8988T (cell line): ENCODE measurements at regions not wholly inside any gene's neighbourhood (a gene's known extent, or its start where the extent isn't known, plus 50 kb on each side); places are given as distances from the start of the nearest gene placed in this dataset.
"Not testable (repeated sequence)": the region's sequence is repeated elsewhere in the genome, so short reads cannot be mapped to it uniquely, and the experiment has no call there.

Experiments
- DNase-seq: peaks from one replicate; pipeline ENCODE4 v3.0.0; 2011

DNA sequence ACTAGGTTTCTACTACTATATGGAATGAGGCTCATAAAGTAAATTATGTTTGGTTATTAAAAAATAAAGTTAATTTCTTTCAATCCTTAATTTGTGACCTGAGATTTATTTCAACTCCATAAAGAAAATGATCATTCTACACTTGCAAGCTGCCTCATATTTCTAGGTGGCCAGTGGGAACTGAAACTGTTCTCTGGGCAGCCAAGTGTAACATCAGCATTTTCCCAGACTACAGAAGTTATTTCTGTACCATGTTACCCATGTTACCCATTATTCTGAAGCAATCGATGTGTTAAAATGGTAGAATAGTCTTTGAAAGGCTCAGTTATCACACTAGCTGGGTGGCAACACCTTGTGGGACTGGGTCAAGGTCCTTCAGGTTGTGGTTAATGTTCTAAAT lies 139.3 kb upstream of the FBXO11 start:
- no peak for DNase-seq

DNA sequence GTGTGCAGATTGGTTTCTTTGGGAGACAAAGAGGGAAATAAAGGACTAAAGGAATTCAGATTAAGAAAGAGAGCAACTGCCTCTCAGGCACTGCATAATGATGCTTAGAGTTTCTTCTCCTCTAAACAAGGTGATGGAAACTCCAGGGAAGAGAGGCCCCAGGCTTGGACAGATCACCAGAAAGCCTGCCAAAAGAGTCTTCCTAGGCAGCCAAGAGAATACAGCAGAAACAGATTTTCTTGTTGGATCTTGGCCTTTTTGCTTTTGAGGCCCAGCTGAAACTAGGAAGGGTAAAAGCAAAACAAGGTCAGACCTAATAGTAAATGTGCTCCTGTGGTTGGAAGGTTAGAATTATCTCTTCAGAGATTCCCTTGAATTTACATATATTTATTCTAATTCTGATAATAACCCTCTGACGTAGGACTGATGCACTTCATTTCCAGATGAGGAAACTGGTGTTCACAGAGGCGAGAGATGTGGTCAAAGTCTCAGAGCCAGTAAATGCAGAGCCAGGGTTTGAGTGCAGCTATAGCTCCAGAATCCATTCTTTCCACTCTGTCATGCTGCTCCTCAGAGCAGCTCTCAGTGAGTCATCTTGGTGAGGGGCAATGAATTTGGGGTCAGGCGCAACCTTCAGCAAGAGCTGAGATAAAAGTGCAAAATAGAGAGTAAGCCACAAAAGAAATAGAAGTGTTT lies 142.3 kb upstream of the FBXO11 start:
- DNase-seq: no peak

DNA sequence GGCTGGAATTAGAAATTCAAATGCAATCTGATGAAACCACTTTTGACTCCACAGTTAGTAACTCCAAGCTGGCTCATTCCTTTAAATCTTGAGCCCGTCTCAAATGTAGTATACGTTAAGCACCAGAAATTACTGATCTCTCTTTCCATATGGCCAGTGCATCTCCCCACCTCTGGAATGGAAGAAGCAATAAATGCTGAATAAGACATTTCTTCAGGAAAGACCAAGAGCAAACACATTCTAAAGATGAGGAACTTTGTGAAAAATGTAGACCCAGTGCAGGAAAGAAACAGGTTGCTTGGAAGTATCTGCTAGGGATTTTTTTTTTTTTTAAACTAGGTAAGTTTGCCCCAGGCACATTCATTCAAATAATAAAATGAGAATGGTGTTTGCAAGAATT lies 143.1 kb upstream of the FBXO11 start:
- no peak for DNase-seq

DNA sequence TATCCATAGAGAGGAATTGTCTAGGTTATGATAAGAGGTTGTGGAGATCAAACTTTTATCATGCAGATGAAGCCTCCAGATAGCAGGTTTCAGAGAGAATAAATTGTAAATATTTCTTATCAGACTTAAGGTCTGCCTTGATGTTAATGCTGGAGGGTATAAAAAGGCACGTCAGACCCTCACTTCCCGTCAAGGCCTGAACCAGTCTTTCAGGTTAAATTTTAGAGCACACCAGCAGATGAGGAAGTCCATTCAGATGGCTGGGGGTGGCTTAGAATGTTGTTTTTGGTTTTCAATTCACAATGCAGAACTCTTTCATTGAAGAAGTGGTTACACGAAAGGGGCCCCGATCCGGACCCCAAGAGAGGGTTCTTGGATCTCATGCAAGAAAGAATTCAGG lies 144.4 kb upstream of the FBXO11 start:
- DNase-seq: no peak

DNA sequence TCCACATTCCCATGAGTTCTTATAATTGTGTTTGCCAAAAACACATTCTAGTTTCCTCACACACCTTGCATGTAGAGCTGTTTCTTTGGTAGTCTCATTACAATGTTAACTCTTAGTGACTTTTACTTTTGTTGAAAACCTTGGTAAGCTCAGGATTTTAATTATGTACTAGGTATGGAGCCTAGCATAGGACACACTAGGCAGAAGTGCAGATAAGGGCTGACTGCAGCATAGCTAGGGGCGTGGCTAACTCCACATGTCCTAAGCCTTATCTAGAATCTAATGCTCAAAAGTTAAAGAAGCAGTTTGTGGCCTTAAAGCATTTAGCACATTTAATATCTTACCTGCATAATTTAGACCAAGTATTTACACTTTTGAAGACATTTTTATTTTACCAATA lies 153.7 kb upstream of the FBXO11 start:
- no peak for DNase-seq

DNA sequence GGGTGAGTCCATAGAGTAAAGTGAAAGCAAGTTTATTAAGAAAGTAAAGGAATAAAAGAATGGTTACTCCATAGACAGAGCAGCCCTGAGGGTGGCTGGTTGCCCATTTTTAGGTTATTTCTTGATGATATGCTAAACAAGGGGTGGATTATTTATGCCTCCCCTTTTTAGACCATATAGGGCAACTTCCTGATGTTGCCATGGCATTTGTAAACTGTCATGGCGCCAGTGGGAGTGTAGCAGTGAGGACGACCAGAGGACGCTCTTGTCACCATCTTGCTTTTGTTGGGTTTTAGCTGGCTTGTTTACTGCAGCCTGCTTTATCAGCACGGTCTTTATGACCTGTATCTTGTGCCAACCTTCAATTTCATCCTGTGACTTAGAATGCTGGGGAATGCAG lies 155.4 kb upstream of the FBXO11 start:
- DNase-seq: not testable (repeated sequence)

DNA sequence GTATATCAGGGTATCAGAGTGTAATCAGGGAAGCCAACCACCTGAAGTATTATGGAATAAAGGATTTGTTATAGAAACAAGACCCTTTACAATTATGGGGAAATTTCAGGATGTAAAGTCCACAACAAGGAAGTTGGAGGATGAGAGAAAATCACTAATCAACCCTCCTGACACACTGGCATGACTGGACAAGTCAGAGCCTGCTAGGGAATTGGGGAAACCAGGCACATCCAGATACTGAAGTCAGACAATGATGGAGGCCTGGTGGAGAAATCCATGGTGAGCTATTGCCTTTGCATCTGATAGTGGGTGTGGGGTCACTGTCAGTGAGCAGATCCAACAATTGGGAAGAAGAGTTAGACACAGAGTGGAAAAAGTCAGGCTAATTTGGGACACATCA lies 158.8 kb upstream of the FBXO11 start:
- no peak for DNase-seq

DNA sequence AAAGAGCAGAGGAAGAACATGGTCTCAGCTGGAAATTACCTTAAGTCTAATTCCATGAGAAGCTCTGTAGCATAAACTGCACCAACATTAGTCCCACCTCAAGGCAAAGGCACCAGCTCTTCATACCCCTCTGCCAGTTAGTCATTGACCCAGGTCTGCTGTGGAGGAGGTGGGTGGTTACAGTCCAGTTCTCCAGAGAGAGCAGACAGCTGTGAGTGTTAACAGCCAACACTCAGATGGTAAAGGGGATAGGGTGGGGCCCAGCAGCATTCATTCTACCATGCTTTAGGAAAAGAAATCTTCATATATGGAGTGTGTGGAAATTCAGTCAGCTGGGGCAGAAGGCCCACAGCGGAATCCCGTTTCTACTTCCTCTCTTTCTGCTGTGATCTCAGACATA lies 159.7 kb upstream of the FBXO11 start:
- no peak for DNase-seq

DNA sequence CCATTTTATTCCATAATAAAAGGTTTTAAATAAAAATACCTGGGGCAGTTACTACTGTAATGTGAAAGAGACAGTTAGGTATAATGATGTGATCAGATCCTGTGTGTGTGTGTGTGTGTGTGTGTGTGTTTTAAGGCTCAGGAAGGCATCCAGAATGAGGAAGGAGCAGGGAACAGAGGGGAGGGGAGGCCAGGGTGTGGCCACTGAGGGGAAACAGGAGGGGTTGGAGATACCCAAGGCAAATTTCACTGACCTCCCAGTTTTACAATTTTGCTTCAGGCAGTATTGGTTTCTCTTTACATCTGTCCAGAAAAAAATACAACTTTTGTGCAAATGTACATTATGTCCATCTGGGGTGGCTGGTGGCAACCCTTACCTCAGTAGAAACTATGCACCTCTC lies 163.5 kb upstream of the FBXO11 start:
- DNase-seq: no peak

DNA sequence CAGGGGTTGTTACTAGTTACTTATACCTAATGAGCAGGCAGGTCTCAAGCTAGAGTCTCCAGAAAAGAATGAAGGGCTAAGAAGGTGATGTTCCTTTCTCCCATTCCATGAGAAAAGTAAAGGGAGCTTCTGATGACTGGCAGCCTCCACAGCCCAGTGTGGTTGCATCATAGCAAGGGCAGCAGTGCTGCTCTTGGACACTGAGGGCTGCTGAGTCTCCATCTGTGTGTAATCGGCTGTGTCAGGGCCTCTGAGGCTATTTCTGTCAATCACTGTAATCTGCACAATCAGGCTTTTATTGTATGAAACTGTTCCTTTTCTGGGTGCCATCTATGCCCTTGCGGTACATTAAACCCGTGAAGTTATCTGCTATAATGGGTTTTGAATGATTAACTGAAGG lies 164.1 kb upstream of the FBXO11 start:
- DNase-seq: no peak

DNA sequence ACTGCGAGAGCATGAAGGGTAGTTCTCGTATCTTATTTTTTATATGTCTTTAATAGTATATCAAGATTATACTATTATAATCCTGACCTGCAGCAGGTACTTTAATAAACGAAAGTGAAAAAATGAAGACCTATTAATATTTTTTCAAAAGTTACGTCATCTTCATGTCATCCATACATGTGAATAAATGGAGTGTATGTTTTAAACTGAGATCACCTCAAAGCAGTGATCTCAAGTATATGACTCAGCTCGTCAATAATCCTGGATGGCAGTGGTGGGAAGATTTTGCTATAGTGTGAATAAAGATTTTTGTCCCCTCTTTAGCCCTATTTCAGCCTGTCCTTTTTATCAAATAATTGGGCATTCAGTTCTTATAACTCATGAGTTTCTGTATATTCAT lies 166.3 kb upstream of the FBXO11 start:
- no peak for DNase-seq

DNA sequence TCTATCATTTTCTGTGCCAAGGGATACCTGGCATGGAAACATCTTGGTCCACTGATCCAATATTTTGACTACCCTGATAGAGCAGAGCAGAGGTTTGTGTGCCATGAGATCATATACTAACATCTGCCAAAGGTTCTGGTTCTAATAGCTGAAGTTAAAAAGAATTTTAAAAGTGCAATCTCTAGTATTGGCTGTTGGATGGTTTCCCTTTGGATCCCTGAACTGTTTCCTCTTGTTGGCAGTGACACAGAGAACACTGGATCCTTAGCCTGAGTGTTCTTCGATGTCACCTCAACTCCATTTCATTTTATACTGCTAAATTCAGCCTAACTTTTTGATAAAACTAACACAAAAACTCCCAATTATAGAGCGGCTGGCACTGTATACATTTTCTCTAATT lies 169.3 kb upstream of the FBXO11 start:
- no peak for DNase-seq

DNA sequence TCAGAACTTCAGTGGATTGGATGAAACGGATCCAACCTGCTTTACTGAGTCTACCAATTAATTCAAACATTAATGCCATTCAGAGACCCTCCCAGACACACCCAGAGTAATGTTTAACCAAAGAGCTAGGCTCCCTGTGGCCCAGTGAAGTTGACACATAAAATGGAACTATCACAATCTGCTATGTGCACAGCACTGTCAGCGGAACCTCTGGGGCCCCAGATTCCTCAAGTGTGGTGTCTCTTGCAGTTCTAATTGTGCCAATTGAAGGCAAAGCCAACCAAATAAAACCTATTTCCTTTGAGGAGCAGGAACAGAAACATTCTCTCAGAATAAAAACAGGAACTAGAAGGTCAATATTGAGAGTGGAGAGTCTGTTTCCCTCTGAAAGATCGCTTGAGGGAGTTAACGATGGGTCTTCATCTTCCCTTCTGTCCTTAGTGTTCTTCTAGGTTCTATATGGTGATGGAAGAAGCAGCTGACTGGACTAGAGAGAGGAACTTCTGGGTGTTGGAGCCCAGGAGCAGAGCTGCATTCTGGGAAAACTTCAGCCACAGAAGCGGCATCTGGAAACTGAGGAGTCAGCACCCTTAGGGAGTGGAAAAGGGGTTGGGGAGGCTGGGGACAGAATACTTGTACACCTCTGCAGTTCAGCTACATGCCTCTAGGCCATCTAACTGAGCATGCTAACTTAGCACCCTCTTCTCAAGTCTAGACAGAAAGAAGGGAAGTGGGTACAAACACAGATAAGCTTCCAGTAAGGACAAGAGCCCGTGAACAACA lies 174.4 kb upstream of the FBXO11 start:
- DNase-seq: no peak

DNA sequence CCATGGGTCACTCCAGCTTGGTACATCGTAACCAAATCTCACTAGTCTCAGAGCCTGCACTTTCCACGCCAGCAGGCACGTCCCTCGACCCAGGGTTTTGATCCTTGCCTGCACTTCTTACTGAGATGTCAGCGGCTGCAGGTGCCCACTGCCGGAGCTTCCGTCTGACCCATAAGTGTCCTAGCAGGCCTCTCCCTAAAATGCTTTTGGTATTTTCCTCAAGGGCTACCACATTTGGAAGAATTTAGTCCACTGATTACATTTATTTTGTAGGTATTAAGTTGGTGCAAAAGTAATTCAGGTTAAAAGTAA lies 175.0 kb upstream of the FBXO11 start:
- no peak for DNase-seq

DNA sequence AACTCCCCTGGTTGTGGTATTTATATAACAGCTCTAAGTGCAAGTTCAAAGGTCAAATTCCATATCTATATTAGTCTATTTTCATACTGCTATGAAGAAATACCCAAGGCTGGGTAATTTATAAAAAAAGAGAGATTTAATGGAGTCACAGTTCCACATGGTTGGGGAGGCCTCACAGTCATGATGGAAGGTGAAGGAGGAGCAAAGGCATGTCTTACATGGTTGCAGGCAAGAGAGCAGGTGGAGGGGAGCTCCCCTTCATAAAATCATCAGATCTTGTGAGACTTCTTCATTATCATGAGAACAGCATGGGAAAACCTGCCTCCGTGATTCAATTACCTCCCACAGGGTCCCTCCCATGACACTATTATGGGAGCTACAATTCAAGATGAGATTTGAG lies 179.6 kb upstream of the FBXO11 start:
- no peak for DNase-seq

DNA sequence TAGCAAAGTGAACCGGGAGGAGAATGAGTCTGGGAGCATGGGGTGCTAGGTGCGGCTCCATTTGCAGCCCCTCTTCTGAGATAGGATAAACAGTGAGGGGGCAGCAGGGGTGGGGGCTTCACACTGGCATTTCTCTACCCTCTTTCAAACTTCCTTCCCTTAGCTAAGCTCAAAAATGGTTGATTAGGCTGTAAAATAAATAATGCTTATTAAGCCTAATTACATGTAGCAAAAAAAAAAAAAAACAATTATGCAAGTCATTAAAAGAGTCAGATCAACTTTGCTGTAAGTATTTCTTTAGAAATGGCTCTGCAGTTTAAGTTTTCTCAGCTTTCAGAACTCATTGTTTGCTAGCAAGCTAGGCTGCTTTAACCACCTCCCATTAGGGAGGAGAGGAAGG lies 182.7 kb upstream of the FBXO11 start:
- DNase-seq: no peak

DNA sequence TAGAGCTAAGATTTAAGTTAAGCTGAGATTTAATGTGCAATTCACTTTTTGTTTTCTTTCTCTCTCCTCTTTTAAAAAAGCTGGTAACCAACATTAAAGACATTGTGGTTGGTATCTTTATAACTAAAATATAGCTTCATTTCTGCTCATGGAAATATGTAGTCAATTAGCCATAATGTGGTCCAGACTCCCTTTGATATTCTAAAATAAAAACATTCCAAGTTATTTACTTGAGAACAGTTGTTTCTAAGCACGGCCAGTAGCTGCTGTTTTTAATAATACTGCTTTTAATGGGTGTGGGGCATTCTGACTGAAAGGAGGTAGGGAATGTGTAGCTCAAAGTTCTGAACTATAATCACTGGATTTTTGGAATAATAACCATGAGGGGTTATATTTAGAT lies 183.3 kb upstream of the FBXO11 start:
- no peak for DNase-seq

DNA sequence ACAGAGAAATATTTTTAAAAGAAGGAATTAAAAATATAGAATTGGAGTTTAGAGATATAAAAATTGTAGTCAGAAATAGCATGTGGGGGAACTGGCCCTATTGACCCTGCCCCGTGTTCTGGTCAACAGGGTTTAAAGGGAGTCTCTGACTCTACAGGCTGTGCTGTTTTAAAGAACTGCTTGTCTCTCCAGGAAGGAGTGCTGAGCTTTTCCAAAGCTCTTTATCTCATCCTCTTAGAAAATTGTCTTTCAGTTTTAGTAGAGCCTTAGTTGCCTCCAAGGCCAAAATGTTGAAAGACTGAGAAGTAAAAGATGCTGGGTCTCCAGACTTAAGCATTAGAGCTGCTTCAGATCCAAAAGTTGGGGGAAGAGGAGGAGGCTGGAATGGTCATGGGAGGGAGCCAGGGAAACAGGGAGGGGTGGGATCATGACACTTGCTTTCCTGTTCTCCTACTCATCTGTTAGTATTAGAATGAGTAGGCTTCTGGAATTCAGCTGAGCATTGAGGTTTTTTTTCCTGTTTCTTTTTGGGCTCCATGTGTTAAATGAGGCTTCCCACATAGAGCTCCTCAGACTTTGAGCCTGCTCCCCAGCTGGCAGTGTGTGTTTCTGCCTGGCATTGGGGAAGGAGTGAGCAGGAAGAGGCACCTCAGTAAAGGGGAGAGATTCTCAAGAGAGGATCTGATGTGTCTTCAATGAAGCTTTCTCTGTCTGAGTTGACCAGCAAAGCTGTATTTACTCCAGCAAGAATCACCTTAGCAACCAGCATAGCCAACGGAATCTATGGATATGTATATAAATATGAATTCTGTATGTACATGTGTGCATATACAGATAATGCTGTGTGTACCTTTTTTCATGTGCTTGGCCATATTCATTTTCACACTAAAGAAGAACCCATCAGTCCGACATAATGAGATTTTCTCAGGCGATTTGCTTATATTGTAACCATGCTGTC lies 186.8 kb upstream of the FBXO11 start:
- no peak for DNase-seq

DNA sequence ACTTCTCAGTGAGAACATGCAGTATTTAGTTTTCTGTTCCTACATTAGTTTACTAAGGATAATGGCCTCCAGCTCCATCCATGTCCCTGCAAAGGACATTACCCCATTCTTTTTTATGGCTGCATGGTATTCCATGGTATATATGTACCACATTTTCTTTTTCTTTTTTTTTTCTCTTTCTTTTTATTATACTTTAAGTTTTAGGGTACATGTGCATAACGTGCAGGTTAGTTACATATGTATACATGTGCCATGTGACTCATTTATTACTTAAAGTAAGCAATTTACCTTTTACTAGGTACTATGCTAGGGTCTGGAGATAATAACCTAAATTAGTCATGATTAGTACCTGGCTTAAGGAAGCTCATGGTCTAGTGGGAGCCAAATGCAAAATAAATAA lies 190.5 kb upstream of the FBXO11 start:
- not testable (repeated sequence) for DNase-seq

DNA sequence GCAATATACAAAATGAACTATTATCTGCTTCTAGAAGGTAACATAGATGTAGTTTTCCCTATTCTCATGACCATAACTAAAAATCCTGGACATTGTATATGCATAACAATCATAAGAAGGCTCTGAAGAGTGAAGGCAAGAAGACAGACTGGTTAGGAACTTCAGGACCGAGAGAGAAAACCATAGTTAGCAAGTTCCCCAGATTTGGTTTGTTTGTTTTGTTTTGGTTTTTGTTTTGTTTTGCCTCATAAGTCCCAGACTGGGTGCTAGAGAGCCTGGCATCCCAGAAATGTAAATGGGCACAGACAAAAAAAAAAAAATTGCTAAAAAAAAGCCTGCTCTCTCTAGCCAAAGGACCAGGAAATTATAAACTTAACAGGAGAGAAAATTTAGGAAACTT lies 192.2 kb upstream of the FBXO11 start:
- no peak for DNase-seq

DNA sequence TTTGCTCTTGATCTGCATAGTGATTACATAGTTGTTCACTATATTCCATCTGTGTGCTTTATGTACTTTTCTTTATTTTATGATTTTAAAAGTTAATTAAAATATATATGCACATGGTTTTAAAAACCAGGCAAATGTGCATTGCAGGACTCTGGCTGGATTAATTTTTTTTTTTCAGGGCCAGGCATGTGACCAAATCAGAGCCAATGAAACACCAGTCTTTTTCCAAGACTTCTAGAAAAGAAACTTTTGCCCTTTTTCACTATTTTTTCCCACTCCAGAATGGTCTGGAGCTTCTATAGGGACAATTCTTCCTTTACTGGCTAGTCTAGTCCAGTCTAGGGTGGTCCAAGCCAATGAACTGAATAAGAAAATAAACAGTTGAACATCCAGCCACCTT lies 198.1 kb upstream of the FBXO11 start:
- no peak for DNase-seq

DNA sequence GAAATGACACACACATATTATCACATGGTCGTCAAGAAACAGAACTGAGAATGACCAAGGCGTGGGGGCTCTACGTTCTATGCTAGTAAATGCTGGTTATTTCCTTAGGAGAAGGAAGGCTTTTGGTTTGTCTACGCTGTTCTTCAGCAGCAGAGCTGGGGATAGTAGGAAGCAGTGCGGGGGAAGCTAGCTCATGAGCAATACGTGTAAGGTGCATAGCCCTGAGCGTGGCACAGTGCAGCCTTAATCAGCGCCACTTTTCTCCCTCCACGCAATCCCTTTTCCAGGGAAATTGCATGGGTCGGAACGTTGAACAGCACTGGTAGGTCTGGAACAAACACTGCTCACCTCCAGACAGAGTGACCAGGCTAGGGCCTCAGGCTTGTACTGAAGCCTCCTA lies 199.6 kb upstream of the FBXO11 start:
- no peak for DNase-seq

DNA sequence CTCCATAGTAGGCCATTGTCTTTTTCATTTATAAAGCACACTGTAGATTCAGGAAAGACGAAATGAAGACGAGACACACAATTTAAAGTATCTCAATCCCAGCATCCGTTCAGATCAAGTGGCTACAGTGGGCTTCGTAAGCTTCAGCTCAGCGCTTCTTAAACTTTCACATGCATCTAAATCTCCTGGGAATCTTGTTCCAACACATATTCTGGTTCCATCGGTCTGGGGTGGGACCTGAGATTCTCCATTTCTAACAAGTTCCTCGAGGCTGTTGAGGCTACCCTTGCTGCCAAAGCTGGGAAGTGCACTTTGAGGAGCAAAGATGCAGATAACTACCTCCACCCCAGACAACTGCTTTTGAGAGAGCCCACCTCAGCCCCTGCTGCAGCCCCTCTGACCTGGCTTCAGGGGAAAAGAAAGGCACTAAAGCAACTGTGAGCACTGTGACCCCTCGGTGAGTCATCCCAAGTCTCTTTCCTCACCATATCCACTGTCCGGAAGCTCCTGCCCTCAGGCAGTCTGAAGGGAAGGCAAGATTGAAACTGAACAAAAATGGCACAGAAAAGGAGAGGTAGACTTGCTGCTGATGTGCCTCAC lies 201.1 kb upstream of the FBXO11 start:
- DNase-seq: peak; percentile 26

DNA sequence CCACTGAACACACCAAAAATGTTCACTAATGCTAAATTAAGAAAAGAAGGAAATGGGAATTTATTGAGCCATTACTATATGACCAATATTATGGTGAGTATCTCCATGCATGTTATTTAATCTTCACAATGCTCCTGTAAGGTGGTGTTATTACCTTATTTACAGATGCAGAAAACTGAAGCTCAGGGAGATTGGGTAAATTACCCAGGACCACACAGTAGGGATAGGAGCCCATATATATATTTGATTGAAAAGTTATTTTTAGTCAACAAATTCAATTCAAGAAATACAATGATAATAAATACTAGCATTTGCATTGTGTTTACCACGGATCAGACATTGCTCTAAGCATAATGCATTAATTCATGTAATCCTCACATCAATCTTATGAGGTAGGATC lies 202.2 kb upstream of the FBXO11 start:
- no peak for DNase-seq
